Panc1 (cell line): ENCODE measurements at regions not wholly inside any gene's neighbourhood (a gene's known extent, or its start where the extent isn't known, plus 50 kb on each side); places are given as distances from the start of the nearest gene placed in this dataset.

Experiments used
- ATAC-seq: fragments of 200-7000 bp; cut with Tn5 transposase; 2 replicates; pipeline ENCODE4 v1.9.1; 2020; ENCODE audit warnings: mild to moderate bottlenecking, moderate library complexity
- BruUV-seq: library from RNA; stranded (reverse); fragments of 400-500 nt; replicated peaks from 2 replicates; lab custom pipeline; 2021; lab: Mats Ljungman, UMichigan
- CTCF ChIA-PET: fragments of 300-600 bp; sonication (Branson Sonifier 250); formaldehyde crosslinking; loops from one replicate; lab custom pipeline; 2022; ENCODE audit warnings: antibody characterized with exemption; lab: Charles Lee
- POLR2A ChIA-PET: fragments of 300-600 bp; sonication (Branson Sonifier 250); formaldehyde crosslinking; loops from one replicate; lab custom pipeline; 2022; ENCODE audit warnings: antibody characterized with exemption; lab: Charles Lee
- DNase-seq: peaks from one replicate; pipeline ENCODE4 v3.0.0-alpha.2; 2010; ENCODE audit warnings: low read depth, low spot score
- H3K27ac ChIP-seq: 2 replicates; pipeline ENCODE4 v1.5.1; 2011; ENCODE audit warnings: mild to moderate bottlenecking, low read length, inconsistent platforms
- H3K27me3 ChIP-seq: fragments of 200-500 bp; sonication (Bioruptor generic); 2 replicates; pipeline ENCODE4 v1.6.0; 2014; ENCODE audit warnings: low read length, inconsistent platforms; ENCODE audit not compliant: control insufficient read depth, insufficient read depth
- H3K36me3 ChIP-seq: fragments of 200-500 bp; sonication (Bioruptor generic); 2 replicates; pipeline ENCODE4 v1.5.1; 2014; ENCODE audit warnings: inconsistent platforms, mild to moderate bottlenecking, low read length, moderate library complexity; ENCODE audit not compliant: control insufficient read depth, insufficient read depth
- H3K4me1 ChIP-seq: 2 replicates; pipeline ENCODE4 v1.5.1; 2011; ENCODE audit warnings: inconsistent platforms, mild to moderate bottlenecking, low read length, moderate library complexity; ENCODE audit not compliant: control insufficient read depth, insufficient read depth
- H3K4me3 ChIP-seq, 2 experiments: 2 replicates each; pipeline ENCODE4 v1.5.1; 2011 to 2012; ENCODE audit warnings: low read depth in 2 of 2, low read length in 2 of 2, mild to moderate bottlenecking in 2 of 2, inconsistent platforms in 1 of 2, moderate library complexity in 1 of 2
- H3K9me3 ChIP-seq: fragments of 200-500 bp; sonication (Bioruptor generic); 2 replicates; pipeline ENCODE4 v1.5.1; 2014; ENCODE audit warnings: low read depth, mild to moderate bottlenecking, inconsistent platforms, low read length, moderate library complexity; ENCODE audit not compliant: control insufficient read depth, insufficient read depth
- POLR2AphosphoS5 ChIP-seq: IDR thresholded peaks from 2 replicates; pipeline ENCODE4 v1.6.1; 2012; ENCODE audit warnings: mild to moderate bottlenecking, low read depth, low read length, moderate library complexity
- SIN3A ChIP-seq: IDR thresholded peaks from 2 replicates; pipeline ENCODE4 v1.6.1; 2012; ENCODE audit warnings: low read depth, mild to moderate bottlenecking, low read length, moderate library complexity, borderline replicate concordance; ENCODE audit not compliant: insufficient read depth
- TCF7L2 ChIP-seq: IDR thresholded peaks from 2 replicates; pipeline ENCODE4 v1.6.1; 2011; ENCODE audit warnings: mild to moderate bottlenecking, low read depth, low read length, inconsistent platforms
- in situ Hi-C: cut with HindIII; loops from 2 replicates; pipeline ENCODE4 v1.10.0; 2016; ENCODE audit warnings: low sequenced_read_pairs, low pct_unique_long_range_greater_than_20kb
- intact Hi-C: fragments of 100-400 bp; cut with micrococcal nuclease; formaldehyde crosslinking; loops from one replicate; pipeline ENCODE4 v1.10.0; 2022; ENCODE audit not compliant: unreplicated experiment
- TF ChIP-seq, protein P1 (sequence below), 2 experiments: IDR thresholded peaks; 2 replicates each; pipeline ENCODE4 v1.6.1; 2011 to 2012; ENCODE audit warnings: low read depth in 2 of 2, control low read depth in 1 of 2, low read length in 1 of 2, mild to moderate bottlenecking in 1 of 2, moderate library complexity in 1 of 2; ENCODE audit not compliant: insufficient read depth in 1 of 2
- TF ChIP-seq, protein P2 (sequence below): fragments of 450-650 bp; IDR thresholded peaks from 2 replicates; pipeline ENCODE4 v1.5.1; 2017; ENCODE audit warnings: mild to moderate bottlenecking

DNA sequence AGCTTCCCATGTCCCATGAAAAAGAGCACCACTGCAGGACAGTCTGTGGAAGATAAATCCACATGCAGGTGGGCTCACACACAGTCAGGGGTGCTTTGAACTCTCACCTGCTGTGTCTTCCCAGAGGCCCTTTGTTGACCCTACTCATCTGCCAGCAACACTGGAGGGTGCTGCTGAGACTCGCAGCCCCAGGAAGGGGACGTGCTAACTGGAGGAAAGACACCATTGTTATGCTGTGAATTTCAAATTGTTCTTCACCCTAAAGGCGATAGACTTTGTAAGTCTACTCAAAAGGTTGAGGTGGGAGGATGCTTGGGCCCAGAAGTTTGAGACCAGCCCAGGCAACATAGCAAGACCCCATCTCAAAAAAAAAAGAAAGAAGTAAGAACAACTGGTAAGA, 107.3 kb upstream of the SERP2 start:
- no peak for DNase-seq
- in situ Hi-C loops (no loop called here), intact Hi-C loops (no loop called here)
- ChIA-PET CTCF (no interaction called here), POLR2A (no interaction called here)
- Histone ChIP-seq H3K4me3 (no peak overlapping the region), H3K36me3 (no peaks in the 10 kb centered on the region), H3K27ac (no peak overlapping the region), H3K4me1 (no peaks in the 10 kb centered on the region), H3K9me3 (no peaks in the 10 kb centered on the region), H3K27me3 (no peaks in the 10 kb centered on the region)
- TF ChIP-seq, protein P1, sequence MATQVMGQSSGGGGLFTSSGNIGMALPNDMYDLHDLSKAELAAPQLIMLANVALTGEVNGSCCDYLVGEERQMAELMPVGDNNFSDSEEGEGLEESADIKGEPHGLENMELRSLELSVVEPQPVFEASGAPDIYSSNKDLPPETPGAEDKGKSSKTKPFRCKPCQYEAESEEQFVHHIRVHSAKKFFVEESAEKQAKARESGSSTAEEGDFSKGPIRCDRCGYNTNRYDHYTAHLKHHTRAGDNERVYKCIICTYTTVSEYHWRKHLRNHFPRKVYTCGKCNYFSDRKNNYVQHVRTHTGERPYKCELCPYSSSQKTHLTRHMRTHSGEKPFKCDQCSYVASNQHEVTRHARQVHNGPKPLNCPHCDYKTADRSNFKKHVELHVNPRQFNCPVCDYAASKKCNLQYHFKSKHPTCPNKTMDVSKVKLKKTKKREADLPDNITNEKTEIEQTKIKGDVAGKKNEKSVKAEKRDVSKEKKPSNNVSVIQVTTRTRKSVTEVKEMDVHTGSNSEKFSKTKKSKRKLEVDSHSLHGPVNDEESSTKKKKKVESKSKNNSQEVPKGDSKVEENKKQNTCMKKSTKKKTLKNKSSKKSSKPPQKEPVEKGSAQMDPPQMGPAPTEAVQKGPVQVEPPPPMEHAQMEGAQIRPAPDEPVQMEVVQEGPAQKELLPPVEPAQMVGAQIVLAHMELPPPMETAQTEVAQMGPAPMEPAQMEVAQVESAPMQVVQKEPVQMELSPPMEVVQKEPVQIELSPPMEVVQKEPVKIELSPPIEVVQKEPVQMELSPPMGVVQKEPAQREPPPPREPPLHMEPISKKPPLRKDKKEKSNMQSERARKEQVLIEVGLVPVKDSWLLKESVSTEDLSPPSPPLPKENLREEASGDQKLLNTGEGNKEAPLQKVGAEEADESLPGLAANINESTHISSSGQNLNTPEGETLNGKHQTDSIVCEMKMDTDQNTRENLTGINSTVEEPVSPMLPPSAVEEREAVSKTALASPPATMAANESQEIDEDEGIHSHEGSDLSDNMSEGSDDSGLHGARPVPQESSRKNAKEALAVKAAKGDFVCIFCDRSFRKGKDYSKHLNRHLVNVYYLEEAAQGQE (IDR thresholded peaks at IDR 0.05; ENCODE audit: insufficient read depth in 1 of 2, low read depth in 2 of 2, low read length in 1 of 2), result no peak
- no peak for ATAC-seq
- no TSS peak for BruUV-seq

DNA sequence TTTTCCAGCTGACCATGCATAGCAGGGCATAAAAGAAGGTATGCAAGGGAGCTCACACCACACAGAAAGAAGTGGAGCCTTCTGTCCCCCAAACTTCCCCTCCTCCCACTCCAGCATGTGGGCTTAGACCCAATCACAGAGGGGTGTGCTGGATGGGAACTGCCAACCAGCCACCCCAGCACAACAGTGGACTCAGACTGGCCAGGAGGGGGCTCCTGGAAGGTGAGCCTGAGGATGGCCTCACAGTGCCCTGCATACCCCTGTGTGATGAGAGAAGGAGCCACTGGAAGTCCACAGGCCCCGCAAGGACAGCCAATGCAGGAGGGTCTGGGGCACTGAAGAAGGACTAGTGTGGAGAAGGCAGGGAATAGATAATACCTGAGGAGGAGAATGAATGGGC, 106.9 kb upstream of the SERP2 start:
- in situ Hi-C loops, result no loop called here

More for the DNA sequence above, 106.9 kb upstream of the SERP2 start:
- no peak for TF ChIP-seq TCF7L2
- no peak for TF ChIP-seq SIN3A
- TF ChIP-seq POLR2AphosphoS5, result no peak
- TF ChIP-seq, protein P2, sequence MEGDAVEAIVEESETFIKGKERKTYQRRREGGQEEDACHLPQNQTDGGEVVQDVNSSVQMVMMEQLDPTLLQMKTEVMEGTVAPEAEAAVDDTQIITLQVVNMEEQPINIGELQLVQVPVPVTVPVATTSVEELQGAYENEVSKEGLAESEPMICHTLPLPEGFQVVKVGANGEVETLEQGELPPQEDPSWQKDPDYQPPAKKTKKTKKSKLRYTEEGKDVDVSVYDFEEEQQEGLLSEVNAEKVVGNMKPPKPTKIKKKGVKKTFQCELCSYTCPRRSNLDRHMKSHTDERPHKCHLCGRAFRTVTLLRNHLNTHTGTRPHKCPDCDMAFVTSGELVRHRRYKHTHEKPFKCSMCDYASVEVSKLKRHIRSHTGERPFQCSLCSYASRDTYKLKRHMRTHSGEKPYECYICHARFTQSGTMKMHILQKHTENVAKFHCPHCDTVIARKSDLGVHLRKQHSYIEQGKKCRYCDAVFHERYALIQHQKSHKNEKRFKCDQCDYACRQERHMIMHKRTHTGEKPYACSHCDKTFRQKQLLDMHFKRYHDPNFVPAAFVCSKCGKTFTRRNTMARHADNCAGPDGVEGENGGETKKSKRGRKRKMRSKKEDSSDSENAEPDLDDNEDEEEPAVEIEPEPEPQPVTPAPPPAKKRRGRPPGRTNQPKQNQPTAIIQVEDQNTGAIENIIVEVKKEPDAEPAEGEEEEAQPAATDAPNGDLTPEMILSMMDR, result no peak
- TF ChIP-seq, protein P1 (IDR thresholded peaks at IDR 0.05; ENCODE audit: insufficient read depth in 1 of 2, low read depth in 2 of 2, low read length in 1 of 2), result no peak
- no TSS peak for BruUV-seq
- H3K27me3 ChIP-seq, result no peaks in the 10 kb centered on the region
- no peak for ATAC-seq
- DNase-seq, result no peak
- intact Hi-C loops, result no loop called here
- no peak overlapping the region for H3K4me3 ChIP-seq
- no peak overlapping the region for H3K27ac ChIP-seq
- ChIA-PET CTCF (no interaction called here), POLR2A (no interaction called here)
- no peaks in the 10 kb centered on the region for H3K4me1 ChIP-seq
- no peaks in the 10 kb centered on the region for H3K9me3 ChIP-seq
- H3K36me3 ChIP-seq, result no peaks in the 10 kb centered on the region
